Fibroblast of lung (primary cell): ENCODE measurements at regions not wholly inside any gene's neighbourhood (a gene's known extent, or its start where the extent isn't known, plus 50 kb on each side); places are given as distances from the start of the nearest gene placed in this dataset.

Source experiments
- CTCF ChIP-seq, 2 donors: IDR thresholded peaks in 1 of 2; conservative IDR thresholded peaks in 1 of 2; 1 replicate in 1 of 2; 2 replicates in 1 of 2; pipeline ENCODE4 v1.5.1; 2011 to 2012; ENCODE audit warnings: low read length in 2 of 2, control low read depth in 1 of 2, inconsistent platforms in 1 of 2, low read depth in 1 of 2, mild to moderate bottlenecking in 1 of 2
- EZH2 ChIP-seq: IDR thresholded peaks from 2 replicates; pipeline ENCODE4 v1.5.1; 2012; ENCODE audit warnings: low read length, control low read depth, mild to moderate bottlenecking; ENCODE audit errors: missing control alignments

- TF ChIP-seq CTCF (conservative IDR thresholded peaks at IDR 0.05 in 1 of 2, IDR thresholded peaks at IDR 0.05 in 1 of 2; ENCODE audit: low read depth in 1 of 2, low read length in 2 of 2): no peak
- TF ChIP-seq EZH2: no peak
Measured at GRCh38 chr6:117817499-117817898, 89.6 kb upstream of the SLC35F1 start.
